ENCODE measurements at regions not wholly inside any gene's neighbourhood (a gene's known extent, or its start where the extent isn't known, plus 50 kb on each side); places are given as distances from the start of the nearest gene placed in this dataset.

GRCh38 chr2:19802086-19802841, 99.5 kb downstream of the TTC32 start:
- Histone ChIP-seq H3K9me3 (no peaks in the 10 kb centered on the region), H3K27me3 (no peaks in the 10 kb centered on the region), H3K4me1 (peaks cover 2 to 35% (median 16%) of the 10 kb centered on the region in 12 donors), H3K36me3 (no peaks in the 10 kb centered on the region), H3K27ac (peak overlapping the region in 7 of 12 donors; percentile 8 to 77 (median 52)), H3K4me3 (no peak overlapping the region)
- DNase-seq (no peak), ATAC-seq (no peak)
- TF ChIP-seq POLR2A (IDR thresholded peaks at IDR 0.05): no peak
- TF ChIP-seq, protein P1, sequence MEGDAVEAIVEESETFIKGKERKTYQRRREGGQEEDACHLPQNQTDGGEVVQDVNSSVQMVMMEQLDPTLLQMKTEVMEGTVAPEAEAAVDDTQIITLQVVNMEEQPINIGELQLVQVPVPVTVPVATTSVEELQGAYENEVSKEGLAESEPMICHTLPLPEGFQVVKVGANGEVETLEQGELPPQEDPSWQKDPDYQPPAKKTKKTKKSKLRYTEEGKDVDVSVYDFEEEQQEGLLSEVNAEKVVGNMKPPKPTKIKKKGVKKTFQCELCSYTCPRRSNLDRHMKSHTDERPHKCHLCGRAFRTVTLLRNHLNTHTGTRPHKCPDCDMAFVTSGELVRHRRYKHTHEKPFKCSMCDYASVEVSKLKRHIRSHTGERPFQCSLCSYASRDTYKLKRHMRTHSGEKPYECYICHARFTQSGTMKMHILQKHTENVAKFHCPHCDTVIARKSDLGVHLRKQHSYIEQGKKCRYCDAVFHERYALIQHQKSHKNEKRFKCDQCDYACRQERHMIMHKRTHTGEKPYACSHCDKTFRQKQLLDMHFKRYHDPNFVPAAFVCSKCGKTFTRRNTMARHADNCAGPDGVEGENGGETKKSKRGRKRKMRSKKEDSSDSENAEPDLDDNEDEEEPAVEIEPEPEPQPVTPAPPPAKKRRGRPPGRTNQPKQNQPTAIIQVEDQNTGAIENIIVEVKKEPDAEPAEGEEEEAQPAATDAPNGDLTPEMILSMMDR (IDR thresholded peaks at IDR 0.05): no peak
- intact Hi-C loops (cut with DNase I): no loop called here
- 75 to 88% (median 82%) methylated on average over 4 of the region's 4 CpGs for whole genome bisulfite sequencing, 4 donors

- H3K4me1 ChIP-seq: peaks cover 2 to 31% (median 16%) of the 10 kb centered on the region in 12 donors
- intact Hi-C loops (cut with DNase I): loop anchor here in 1 of 10 donors (2.0 kb wide), 1 partner anchor 17 kb away; no protein-coding TSS in a partner anchor
- 51 to 71% (median 61%) methylated on average over 15 of the region's 15 CpGs for WGBS, 4 donors
- H3K9me3 ChIP-seq: no peaks in the 10 kb centered on the region
- peak; percentile 82 to 95 (median 90) for DNase-seq
- H3K27me3 ChIP-seq: no peaks in the 10 kb centered on the region
- ATAC-seq: peak; percentile 95 to 98 (median 98)
- H3K27ac ChIP-seq: peak overlapping the region in 10 of 12 donors; percentile 8 to 77 (median 38)
- H3K4me3 ChIP-seq: no peak overlapping the region
- H3K36me3 ChIP-seq: no peaks in the 10 kb centered on the region
- TF ChIP-seq POLR2A (IDR thresholded peaks at IDR 0.05): no peak
- TF ChIP-seq, protein P1 (IDR thresholded peaks at IDR 0.05): no peak
Measured at GRCh38 chr2:19801367-19802080, 100.3 kb downstream of the TTC32 start.

- H3K27ac ChIP-seq: peak overlapping the region in 8 of 12 donors; percentile 13 to 58 (median 34)
- H3K4me3 ChIP-seq: no peak overlapping the region
- no peaks in the 10 kb centered on the region for H3K27me3 ChIP-seq
- H3K9me3 ChIP-seq: no peaks in the 10 kb centered on the region
- peaks cover 2 to 28% (median 16%) of the 10 kb centered on the region in 12 donors for H3K4me1 ChIP-seq
- 84 to 94% (median 90%) methylated on average over 5 of the region's 5 CpGs for WGBS, 4 donors
- no peaks in the 10 kb centered on the region for H3K36me3 ChIP-seq
- DNase-seq (no peak), ATAC-seq (peak in 1 of 4 donors; percentile 14)
- TF ChIP-seq, protein P1 (IDR thresholded peaks at IDR 0.05): no peak
- no peak for TF ChIP-seq POLR2A (IDR thresholded peaks at IDR 0.05)
- intact Hi-C loops (cut with DNase I): loop anchor here in 1 of 10 donors (2.0 kb wide), 1 partner anchor 16 kb away; no protein-coding TSS in a partner anchor
Measured at GRCh38 chr2:19800796-19801195, 101.0 kb downstream of the TTC32 start.
